ENCODE measurements at regions not wholly inside any gene's neighbourhood (a gene's known extent, or its start where the extent isn't known, plus 50 kb on each side); places are given as distances from the start of the nearest gene placed in this dataset.

DNA sequence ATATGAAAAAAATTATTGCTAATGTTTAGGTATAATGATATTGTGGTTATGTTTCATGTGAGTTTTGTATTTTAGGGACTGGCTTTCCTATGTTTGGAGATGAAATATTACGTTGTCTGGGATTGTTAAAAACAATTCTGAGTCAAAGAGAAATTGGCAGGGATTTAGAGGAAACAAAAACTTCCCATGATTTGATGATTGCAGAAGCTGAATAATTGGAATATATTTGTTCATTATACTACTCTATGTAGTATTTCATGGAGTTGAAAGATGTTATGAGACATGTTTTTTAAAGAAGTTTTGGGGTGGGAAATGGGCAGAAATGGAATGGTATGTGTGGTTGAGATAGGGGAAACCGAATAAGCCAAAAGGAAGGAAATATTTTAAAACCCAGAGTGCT is 1392.9 kb downstream of the EFNB2 start:
- DNase-seq (ENCODE audit: low read depth in 3 of 3), result no peak

DNA sequence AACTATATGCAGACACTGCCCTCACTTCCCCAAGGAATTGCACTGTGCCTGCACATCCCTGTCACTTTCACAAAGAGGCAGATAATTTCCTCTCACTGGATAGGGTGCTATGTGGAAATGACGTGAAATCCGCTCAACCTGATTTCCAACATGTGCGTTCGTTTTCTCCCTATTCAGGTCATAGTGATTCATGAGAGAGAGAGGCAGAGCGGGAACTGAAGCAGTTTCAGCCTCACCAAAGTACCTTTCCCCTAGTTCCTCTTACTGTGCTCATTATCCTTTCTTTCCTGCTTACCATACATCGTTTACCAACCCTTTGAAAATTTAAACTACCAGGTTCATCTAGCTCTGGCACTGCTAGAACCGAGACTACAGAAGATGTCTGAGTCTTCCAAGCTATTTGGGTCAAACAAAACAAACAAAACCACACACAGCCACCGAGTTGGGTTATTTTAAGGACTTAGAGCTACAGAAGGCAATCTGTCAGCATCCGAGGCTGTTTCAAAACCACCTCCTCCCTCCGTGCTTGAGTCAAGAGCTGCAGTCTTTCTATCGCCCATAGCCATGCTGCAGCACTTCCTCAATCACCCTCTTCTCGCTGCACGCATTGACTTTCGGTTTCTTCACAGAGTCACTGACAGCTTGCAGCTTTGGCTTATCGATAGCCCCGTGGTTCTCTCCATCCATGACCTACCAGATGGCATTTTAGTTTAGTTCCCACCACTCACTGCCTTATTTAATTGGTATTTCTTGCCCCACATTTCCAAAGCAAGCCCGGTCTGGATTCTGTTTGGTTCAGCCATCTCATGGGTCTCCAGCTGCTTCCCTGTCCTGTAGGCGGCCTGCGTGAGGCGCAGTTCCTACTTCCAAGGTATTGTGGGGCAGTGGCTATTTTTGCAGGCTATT is 1395.8 kb downstream of the EFNB2 start:
- DNase-seq (ENCODE audit: low read depth in 3 of 3), result peak; percentile 20 to 38 (median 29)

DNA sequence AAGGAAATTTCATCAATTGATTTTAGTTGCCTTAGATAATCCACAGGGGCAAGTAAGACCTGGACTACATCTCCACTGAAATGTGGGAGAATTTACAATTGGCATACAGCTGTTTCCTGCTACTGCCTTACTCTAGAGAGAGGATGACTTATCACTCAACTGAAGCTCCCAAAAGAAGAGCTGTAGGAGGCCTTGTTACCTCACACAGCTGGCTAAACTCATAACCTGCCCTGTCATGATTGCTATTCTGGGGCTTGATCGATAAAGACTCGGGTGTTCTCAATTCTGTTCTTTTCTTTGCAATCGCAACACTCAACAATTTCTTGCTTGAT is 1396.4 kb downstream of the EFNB2 start:
- DNase-seq (ENCODE audit: low read depth in 3 of 3), result no peak

DNA sequence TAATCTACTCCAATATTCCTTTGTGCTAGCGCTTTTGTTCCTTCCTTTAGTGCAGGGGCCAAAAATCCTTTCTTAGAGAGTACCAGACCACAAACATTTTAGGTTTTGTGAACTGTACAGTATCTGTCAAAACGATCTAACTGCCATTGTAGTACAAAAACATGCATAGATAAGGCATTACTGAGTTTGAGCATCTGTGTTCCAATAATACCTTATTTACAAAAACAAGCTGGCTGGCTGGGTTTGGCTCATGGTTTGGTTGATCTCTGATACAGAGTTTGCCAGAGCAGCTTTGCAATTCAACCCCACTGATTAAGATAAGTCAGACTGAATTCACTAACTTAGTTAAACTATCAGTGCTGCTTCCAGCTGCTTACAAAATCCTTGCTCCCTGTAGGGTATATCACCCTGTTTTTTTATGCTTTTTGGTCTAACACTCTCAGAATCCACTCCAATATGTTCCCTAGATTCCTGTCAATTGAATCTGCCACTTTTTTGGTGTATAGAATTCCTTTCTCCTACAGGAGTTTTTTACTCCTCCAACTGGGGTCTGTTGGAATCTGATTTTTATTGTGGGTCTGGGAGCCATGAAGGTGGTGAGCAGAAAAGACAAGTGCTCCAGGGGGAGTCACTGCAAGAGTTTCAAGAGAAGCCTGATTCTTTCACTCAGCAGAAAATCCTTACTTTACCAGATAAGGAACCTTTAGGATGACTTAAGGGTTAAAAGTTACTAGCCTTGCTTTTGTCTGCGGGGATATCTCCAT is 1399.4 kb downstream of the EFNB2 start:
- no peak for DNase-seq (ENCODE audit: low read depth in 3 of 3)

DNA sequence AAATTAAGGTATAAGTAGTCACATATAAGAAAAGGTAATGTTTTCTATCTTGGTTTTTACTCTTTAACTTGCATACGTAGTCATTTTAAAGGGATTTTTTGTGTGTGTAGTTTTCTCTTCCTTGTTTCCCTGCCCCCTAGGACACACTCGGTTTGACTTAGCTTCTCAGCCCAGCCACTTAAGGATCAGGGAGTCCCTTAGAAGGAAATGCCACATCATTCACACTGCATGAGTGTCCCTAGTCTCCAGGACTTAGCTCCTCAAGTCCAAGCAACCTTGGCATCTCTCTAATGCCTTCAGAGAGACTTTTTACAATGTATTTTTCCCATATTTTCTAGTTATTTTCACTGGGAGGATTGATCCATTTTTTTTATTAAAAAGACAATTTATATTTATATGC is 1407.7 kb downstream of the EFNB2 start:
- no peak for DNase-seq (ENCODE audit: low read depth in 3 of 3)

DNA sequence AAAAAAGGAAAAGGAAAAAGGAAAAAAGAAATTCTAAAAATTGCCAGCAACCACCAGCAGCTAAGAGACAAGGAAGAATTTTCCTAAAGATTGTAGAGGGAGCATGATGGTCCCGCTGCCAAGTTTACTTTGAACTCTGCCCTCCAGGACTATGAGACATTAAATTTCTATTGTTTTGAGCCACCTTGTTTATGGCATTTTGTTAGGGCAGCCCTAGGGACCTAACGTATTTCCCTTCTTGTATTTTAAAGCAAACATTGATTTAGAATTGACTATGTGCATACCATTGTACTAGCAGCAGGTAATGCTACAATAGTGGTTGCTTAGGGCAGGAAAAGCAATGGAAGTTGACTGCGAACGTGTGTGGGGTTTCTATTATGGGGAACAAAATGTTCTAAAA is 1414.2 kb downstream of the EFNB2 start:
- DNase-seq (ENCODE audit: low read depth in 3 of 3), result no peak

DNA sequence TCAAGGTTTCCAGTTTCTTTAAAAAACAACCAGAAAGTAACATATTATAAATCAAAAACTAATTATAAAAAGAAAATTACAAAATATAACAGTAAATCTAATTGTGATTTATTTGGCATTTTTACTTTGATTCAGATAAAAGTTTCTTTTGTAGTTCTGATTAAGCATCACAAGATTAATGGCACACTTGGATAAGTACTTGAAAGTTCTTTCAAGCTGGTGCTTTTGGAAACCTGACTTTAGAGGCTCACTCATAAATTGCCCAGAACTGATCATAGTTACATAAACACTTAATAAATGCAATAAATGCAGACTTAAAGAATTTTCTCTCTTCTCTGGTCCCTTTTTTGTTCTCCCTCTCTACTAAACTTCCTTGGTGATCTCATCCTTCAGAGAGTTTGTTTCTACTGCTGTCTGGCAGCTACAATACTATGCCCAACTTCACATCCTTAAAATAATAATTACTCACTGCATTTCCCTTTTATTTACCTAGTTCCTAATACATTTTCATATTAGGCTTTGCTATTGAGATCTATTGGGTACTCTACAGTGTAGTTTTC is 1417.0 kb downstream of the EFNB2 start:
- no peak for DNase-seq (ENCODE audit: low read depth in 3 of 3)

DNA sequence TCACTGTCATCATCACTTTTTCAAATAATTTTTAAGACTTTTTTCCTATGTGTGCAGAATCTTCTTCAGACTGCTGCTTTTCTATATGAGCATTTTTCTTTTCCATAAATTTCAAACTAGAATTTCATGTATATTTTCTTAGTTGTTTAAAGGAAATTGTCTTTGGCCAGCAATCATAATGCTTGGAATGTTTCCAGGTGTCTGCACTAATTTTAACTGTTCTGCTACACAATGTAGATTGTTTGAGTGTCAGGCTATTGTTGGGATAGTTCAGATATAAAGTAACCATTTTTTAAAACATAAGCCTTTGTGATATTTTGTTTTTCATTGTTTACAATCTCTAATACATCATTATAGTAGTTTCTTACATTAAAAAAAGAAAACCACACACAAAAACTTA is 1418.5 kb downstream of the EFNB2 start:
- no peak for DNase-seq (ENCODE audit: low read depth in 3 of 3)

DNA sequence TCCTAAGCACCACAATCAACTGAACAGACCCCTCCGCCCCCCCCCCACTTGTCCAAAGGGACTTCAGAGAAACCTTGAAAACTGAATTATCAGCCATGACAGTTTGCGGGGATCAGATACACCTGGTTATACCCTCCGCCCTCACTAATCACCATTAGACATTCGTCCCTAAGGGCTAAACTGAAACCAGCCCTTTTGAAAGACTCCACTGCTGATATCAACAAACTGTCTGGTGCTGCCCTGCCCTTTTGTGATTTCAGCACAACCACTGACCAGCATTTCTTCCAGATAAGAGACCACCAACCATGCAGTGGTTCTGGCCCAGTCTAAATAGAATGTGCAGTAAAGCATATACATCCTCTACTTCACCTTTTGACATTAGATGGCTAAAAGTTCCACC is 1422.9 kb downstream of the EFNB2 start:
- DNase-seq (ENCODE audit: low read depth in 3 of 3), result no peak

DNA sequence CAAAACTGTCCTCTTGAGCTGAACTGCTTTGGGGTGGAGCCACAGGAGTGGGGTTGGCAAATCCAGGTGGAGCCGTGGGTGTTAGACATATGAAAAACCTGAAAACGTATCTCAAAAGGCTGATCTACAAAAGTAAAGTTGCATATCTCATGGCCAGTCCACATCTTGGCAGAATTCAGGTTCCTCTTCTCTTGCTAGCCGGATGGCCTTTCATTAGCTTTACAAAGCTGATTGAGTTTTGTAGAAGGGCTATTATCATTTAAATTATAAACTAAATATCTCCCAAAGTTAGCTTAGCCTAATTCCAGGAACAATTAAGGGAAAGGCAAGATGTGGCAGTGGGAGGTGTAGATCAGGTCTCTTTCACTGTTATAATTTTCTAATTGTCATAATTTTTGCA is 1427.7 kb downstream of the EFNB2 start:
- DNase-seq (ENCODE audit: low read depth in 3 of 3), result no peak

DNA sequence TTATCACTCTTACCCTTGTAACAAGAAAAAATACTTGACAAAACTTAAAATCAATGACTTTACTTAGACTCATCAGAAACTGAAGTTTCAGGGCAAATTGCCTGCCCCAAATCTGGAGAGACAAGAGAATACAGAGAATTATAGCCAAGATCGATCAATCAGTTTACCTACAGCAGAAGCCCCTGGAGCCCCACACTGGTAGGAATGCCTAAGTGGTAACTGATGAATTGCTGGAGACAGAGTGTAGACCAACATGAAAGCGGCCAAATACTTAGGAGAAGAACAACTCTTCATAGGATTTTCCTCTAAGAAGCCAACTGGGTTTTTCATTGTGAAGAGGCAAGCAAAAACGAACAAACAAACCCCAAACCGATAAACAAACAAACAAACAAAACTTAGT is 1430.0 kb downstream of the EFNB2 start:
- no peak for DNase-seq (ENCODE audit: low read depth in 3 of 3)

DNA sequence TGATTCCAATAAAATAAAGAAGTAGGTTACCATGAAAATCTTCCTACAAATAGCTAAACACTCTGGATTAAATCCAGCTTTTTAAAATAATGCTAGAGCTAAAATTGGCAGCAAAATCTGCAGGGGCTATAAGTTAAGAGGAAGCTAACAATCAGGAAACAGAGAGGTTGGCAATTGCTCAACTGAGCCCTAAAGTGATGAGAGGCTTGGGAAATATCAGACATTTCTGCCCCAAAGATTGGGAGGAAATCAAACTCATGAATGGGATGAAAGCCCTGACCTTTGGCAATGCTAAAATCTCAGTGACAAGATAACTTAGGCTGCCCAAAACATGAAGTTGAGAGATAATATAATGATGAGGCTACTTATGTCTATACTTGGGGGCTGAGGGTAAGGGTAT is 1437.9 kb downstream of the EFNB2 start:
- DNase-seq (ENCODE audit: low read depth in 3 of 3), result no peak

DNA sequence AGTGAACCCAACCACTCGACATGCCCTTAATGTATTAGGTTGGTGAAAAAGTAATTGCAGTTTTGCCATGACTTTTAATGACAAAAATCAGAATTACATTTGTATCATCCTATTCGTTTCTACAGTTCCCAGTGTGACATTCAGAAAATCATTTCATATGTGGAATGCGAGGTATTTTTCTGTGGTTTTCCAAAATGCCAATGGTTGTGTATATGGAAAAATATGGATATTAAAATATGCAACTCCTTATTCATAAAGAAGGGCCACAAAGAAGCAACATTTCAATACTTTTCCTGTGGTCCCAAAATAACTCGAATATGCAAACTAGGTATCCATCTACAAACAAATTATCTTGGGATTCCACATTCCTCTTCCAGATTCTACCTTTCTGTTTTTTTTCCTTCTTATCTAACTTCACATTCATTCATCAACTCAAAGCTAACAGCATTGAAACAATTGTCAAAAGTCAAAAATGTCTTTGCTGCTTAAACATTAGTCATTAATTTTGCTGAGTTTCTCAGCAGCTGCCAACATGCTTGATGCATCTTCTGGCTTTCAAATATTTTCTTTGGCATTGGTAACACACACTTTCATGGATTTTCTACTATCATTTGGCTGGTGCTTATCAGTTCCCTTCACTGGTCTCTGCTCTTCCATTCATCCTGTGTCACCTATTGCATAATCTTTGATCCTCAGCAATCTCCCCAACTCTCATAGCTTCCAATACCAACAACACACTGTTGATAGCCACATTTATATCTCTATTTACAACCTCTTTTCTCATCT is 1445.4 kb downstream of the EFNB2 start:
- no peak for DNase-seq (ENCODE audit: low read depth in 3 of 3)

DNA sequence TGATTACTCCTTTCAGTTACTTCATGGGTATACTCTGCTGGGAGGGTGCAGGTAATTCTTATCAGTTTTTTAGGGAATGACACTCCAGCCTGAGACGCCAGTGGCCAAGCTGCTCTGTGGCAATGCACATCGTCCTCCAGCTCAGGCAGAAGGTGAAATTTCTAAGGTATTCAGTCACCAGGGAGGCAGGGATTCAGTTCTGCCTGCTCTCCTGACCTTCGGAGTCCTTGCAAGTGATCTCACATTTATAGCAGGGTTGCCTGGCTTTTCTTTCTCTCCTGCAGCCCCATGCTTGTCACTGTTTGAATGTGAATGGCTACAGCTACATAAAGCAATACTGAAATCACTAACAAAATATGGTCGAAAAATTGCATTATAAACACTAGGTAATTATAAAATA is 1447.5 kb downstream of the EFNB2 start:
- no peak for DNase-seq (ENCODE audit: low read depth in 3 of 3)

DNA sequence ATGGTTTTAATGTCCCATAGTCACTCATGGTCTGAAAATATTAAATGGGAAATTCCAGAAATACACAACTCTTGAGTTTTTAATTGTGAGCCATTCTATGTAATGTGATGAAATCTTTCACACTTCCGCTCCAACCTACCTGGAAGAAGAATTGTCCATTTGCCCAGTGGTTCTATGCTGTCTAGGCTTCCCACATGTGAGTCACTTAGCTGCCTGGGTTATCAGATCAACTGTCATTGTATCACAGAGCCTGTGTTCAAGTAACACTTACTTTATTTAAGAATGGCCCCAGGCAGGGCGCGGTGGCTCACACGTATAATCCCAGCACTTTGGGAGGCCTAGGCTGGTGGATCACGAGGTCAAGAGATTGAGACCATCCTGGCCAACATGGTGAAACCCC is 1450.5 kb downstream of the EFNB2 start:
- no peak for DNase-seq (ENCODE audit: low read depth in 3 of 3)

DNA sequence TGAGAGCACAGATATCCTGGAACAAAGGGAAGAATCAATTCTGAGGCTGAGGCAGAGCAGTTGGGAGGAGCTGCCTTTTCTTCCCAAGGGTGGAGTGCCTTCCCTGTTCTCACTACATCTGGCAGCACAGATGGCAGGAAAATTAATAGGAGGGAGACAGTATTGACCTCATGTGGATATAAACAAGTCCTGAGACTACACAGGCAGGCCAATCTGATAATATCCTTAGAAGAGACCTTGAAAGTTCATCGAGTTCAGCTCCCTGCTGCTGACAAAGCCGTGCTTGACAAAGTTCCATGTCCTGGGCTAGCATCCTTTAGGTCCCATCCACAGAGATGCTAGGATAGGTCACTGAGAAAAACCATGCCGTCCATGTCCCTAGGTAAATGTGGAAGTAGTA is 1451.5 kb downstream of the EFNB2 start:
- DNase-seq (ENCODE audit: low read depth in 3 of 3), result no peak

DNA sequence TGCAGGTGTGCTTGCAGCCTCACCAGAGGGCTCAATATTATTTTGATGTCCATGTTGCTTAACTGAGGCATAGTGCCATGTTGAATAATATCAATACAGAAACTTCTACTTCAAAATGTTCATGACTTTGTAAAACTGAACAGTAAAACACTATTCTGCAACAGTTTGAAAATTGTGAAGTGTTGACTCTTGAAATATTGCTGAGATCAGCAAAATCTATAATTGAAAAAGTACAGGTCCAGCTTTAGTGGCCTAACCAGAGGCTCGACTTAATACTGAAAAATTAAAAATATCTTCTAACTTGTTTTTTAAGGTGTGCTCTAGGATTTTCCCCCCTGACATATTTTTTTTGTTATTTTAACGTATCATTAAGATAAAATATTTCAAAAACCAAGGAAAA is 1460.7 kb downstream of the EFNB2 start:
- no peak for DNase-seq (ENCODE audit: low read depth in 3 of 3)

DNA sequence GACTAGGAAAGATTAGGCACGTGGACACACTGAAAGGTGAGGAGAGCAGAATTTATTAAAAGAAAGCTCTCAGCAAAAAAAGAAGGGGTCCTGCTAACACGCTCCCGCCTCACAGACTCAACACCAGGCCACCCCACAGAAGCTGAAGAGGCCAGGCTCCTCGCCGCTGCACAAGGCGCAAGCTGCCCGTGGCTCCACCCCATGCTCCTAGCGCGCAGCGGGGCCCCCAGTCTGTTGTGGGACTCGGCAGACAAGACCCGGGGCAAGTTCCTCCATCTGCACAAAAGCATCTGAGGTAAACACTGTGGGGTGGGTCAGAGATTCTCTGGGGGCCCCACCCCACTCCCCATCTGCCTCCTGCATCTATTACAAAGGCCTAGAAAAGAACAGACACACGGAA is 1462.4 kb downstream of the EFNB2 start:
- DNase-seq (ENCODE audit: low read depth in 3 of 3), result no peak

DNA sequence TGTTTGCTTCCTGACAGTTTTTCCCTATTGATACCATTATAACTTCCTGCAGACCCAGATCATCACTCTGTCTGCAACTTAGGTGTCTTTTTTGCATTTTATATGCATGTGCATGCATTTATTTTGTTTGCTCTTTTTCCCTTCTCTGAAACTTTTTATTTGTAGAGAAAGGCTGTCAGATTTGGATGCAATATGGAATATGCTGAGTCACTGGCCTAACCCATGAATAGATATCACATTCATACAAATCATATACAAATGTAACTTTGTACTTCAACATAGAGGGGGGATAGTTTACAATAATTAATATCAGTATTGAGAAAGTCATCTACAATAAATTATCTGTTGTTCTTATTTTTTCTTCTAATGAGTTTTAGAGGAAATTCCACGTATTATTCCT is 1465.0 kb downstream of the EFNB2 start:
- DNase-seq (ENCODE audit: low read depth in 3 of 3), result no peak

DNA sequence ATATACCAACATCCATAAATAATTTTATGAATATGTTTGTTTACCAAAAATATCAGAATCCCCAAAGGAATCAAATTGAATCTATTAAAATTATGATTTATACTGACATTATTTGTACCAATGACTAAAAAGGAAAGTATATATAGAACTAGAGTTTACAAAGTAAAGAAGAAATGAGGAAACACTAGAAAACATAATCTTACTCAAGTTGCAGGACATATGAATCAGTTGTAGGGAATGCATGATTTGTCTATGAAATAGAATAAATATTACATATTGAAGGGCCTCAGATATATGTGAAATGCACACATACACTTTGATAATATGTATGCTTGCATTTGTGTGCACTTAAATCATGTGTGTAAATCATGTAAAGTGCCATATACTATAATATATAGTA is 1466.4 kb downstream of the EFNB2 start:
- no peak for DNase-seq (ENCODE audit: low read depth in 3 of 3)

DNA sequence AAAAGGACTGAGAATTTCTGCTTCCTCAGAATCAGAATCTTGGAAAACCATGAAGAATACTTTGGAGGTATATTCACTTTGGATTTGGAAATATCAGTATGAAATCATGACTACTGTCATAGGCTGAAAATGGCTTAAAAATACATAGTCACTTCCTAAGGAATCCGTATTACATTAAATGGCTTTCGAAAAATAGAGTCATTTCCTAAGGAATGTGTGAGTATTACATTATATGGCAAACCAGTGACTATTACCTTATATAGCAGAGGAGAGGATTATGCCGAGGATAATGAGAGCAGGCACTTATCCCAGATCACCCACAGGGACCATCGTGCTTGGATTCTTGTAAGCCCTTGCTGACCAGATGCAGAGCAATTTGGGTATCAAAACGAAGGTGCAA is 1471.8 kb downstream of the EFNB2 start:
- DNase-seq (ENCODE audit: low read depth in 3 of 3), result no peak

DNA sequence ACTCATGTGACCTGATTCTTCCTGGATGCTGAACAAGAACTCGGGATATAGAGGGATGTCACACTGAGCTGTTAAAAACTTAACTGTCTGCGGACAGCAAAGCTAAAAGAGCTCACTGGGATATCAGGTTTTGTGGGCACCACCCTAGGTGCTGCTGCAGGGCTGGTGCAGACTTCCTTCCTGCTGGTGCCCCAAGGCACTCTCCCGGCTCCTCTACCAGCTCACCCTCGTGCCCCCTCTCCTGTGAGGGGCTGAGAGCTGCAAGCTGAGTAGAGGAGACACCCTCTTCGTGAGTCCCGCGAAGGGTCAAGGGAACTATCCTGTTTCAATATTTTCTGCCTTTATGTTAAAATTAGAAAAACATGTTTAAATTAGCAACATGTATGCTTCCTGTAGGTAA is 1475.7 kb downstream of the EFNB2 start:
- no peak for DNase-seq (ENCODE audit: low read depth in 3 of 3)

Measured in stimulated activated CD4-positive, alpha-beta T cell treated with anti-CD3 and anti-CD28 coated beads, TNF-alpha, amount 100 ng/mL, for 48 hours (primary cell).